Posterior vena cava (tissue), 2 donors: ENCODE measurements at regions not wholly inside any gene's neighbourhood (a gene's known extent, or its start where the extent isn't known, plus 50 kb on each side); places are given as distances from the start of the nearest gene placed in this dataset.

ENCODE experiments used
- DNase-seq: peaks from one replicate; pipeline ENCODE4 v3.0.0-alpha.2; 2020; ENCODE audit warnings: low spot score
- intact Hi-C, 2 donors: fragments of 100-400 bp; cut with DNase I; formaldehyde crosslinking; loops; one replicate each; pipeline versions ENCODE4 v1.14.1 to v1.14.2; 2022 to 2023
- donor health status: DM: yes; HTN: yes; CAD: no.
- donor health status: DM: yes; HTN: yes; CAD: no.

GRCh38 chr9:87322840-87323635, 174.6 kb upstream of the DAPK1 start:
- intact Hi-C loops: loop anchor here (5.0 to 10.0 kb wide), 3 partner anchors 376 to 888 kb away; partner anchors contain the start of gene GAS1 (in 1 of the 2)
- no peak for DNase-seq

- DNase-seq: no peak
- intact Hi-C loops: loop anchor here (5.0 to 10.0 kb wide), 3 partner anchors 377 to 889 kb away; partner anchors contain the start of gene GAS1 (in 1 of the 2)
Observed at GRCh38 chr9:87323928-87324327, 173.7 kb upstream of the DAPK1 start.

GRCh38 chr9:87324613-87325194, 173.0 kb upstream of the DAPK1 start:
- no peak for DNase-seq
- intact Hi-C loops: loop anchor here (5.0 to 10.0 kb wide), 3 partner anchors 377 to 890 kb away; partner anchors contain the start of gene GAS1 (in 1 of the 2)

- intact Hi-C loops: loop anchor here (5.0 to 10.0 kb wide), 2 partner anchors 840 to 893 kb away; no protein-coding TSS in a partner anchor
- DNase-seq: no peak
Observed at GRCh38 chr9:87327575-87328125, 170.0 kb upstream of the DAPK1 start.

GRCh38 chr9:87333802-87334201, 163.9 kb upstream of the DAPK1 start:
- no peak for DNase-seq
- intact Hi-C loops: no loop called here

DNA sequence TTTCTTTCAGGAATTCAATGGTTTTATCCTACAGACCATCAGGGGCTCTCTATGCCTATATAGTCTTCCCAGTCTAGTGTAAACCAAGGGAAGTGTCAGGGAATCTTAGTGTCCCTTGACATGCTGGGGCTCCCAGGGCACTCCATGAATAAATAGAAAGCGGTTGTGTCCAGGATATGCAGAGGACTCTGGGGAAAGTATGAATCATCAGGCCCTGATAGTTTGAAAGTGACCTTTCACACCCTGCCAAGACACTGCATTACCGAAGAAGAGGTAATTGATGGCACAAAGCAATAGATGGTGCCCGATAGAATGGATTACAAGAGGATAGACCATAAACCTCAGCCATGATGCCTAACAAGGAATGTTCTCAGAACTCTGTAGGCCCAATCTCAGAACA, 163.3 kb upstream of the DAPK1 start:
- DNase-seq: no peak
- intact Hi-C loops: no loop called here

DNA sequence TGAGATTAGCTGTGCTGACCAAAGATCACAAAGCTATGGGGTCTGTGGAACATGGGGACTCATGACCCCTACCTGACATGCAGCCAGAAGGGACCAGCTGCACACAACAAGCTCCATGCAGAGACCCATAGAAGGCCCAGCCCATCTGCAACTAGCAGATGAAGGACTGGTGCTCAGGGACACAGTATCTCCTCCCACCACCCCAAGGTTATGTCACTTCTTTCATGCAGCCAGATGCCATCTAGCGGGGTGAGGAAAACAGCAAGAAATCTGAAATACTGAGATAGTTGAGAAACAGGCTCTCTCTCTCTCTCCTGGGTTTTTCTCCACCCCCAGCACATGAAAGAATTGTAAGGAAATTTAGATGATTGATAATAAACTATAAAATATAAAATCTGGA, 161.3 kb upstream of the DAPK1 start:
- DNase-seq: no peak
- intact Hi-C loops: loop anchor here (5.0 kb wide), 1 partner anchor 326 kb away; no protein-coding TSS in a partner anchor

DNA sequence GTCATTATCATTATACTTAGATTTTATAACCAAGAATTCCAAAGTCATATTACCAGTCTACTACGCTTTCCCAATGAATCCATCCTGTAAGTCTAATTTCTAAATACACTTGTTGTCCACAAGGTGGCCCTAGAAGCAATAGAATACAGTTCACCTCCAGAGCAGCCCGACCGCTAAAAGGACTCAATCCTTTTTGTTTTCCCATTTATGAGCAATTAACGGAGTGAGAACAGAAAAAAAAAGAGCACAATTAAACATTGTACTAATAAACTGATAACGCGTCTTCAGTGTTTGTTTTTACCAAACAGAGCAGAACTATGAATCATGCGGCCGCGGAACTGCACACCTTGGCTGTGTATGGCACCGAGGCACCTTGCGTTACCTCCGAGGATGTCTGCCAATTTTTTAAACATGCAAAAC, 160.7 kb upstream of the DAPK1 start:
- intact Hi-C loops: loop anchor here (5.0 kb wide), 1 partner anchor 325 kb away; no protein-coding TSS in a partner anchor
- DNase-seq: no peak

DNA sequence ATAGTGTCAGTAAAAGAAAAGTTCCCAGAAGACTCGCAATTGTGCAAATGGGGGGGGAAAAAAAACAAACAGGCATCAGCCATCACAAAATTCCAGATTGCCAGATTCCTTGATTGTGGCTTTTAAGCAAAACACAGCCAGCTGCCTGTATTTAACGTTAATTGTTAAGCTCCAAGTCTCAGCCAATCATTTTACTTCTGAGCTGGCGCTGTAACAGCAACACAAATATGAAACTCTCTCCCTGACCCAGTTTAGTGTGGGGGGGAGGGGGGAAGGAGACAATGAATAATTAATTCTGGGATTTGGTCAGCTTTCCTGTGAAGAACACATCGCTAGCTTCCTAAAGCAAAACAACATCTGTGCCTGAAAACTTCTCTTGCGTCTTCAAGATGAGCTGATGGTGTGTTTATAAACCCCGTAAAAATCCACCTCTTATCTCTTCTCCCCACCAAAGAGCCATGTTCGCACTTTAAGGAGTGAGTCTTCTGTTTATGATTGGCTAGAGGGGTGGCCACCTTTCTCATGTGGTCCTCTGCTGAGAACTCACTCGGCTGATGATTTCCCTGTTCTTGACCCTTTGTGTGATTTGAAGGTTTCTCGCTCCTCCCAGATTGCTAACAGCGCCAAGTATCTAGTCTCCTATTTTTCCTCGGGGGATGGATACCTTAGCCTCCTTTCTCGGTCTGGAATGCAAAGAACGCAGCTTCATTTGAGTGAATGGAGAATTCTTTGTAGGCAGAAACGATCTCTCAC, 160.2 kb upstream of the DAPK1 start:
- intact Hi-C loops: loop anchor here (5.0 kb wide), 1 partner anchor 325 kb away; no protein-coding TSS in a partner anchor
- no peak for DNase-seq

- intact Hi-C loops: loop anchor here (5.0 kb wide), 1 partner anchor 324 kb away; no protein-coding TSS in a partner anchor
Observed at GRCh38 chr9:87338088-87338989, 159.3 kb upstream of the DAPK1 start.

GRCh38 chr9:87340391-87340790, 157.3 kb upstream of the DAPK1 start:
- no peak for DNase-seq
- intact Hi-C loops: loop anchor here in 1 of 2 donors (10.0 kb wide), 1 partner anchor 154 kb away; the partner anchor contains the start of gene DAPK1

More at GRCh38 chr9:87338088-87338989, 159.3 kb upstream of the DAPK1 start:
- DNase-seq: no peak

- DNase-seq: peak; percentile 82
- intact Hi-C loops: loop anchor here in 1 of 2 donors (10.0 kb wide), 1 partner anchor 152 kb away; the partner anchor contains the start of gene DAPK1
Observed at GRCh38 chr9:87342743-87343142, 154.9 kb upstream of the DAPK1 start.

GRCh38 chr9:87343816-87344430, 153.7 kb upstream of the DAPK1 start:
- no peak for DNase-seq
- intact Hi-C loops: loop anchor here in 1 of 2 donors (10.0 kb wide), 1 partner anchor 151 kb away; the partner anchor contains the start of gene DAPK1

DNA sequence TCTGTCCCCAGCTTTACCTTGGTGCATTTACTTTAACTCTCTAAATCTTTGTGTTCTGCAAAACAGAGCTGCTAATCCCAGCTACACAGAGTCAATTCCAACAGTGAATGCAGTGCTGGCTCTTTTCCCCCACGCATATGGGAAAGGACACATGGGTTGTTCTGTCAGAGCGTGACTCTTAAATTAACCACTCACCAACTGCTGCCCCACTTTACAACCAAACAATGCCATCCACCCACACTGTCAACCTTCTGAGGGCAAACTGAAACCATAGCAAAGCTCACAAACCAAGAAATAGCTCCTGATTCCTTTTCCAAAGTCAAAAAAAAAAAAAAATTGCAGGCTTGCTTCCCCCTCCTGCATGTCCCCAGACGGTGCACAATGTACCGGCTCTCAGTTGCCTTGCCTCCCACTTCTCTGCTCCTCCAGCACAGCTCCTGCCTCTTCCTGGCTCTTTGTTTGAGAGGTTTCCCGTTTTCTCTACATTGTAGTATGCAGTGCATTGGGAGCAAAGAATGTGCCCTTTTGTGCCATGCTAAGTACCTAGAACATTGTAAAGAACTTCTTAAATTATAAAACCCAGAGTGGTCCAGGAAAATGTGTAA, 151.5 kb upstream of the DAPK1 start:
- DNase-seq: no peak
- intact Hi-C loops: loop anchor here in 1 of 2 donors (10.0 kb wide), 1 partner anchor 149 kb away; the partner anchor contains the start of gene DAPK1

GRCh38 chr9:87350915-87351314, 146.8 kb upstream of the DAPK1 start:
- no peak for DNase-seq

DNA sequence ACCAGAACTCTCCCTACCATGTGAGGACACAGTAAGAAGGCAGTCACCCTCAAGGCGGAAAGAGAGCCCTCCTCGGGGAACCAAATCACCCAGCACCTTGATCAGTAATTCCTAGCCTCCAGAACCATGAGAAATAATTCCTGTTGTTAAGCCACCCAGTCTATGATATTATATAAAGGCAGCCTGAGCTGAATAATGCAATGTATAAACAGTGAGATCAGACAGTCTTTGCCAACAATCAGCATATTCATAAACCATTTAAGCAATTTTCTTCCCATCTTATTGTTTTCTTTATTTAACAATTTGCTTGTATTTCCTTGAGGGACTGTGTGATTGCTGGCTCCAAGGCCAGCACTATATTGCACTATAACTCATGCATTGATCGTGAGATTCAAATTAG, 144.4 kb upstream of the DAPK1 start:
- intact Hi-C loops: loop anchor here in 1 of 2 donors (5.0 kb wide), 1 partner anchor 1704 kb away; no protein-coding TSS in a partner anchor

More at GRCh38 chr9:87350915-87351314, 146.8 kb upstream of the DAPK1 start:
- intact Hi-C loops: loop anchor here in 1 of 2 donors (5.0 kb wide), 1 partner anchor 1706 kb away; no protein-coding TSS in a partner anchor

DNA sequence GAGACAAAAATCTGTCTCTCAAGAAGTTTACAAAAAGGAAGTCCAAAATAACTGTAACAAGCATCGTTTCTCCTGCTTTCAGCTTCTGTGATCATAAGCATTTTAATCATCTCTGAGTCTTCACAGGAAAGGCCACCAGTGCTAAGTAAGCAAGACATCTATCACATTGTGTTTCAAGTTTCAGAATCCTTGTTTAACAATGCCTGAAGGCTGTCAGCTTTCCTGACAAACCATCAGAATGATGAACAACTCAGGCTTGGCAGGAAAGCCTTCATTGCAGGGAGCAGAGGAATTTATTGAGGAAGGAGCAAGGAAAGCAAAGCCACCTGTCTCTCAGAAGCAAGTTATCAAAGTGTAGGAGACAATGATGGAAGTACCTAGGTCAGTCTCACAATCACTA, 143.5 kb upstream of the DAPK1 start:
- DNase-seq: no peak
- intact Hi-C loops: loop anchor here in 1 of 2 donors (5.0 kb wide), 1 partner anchor 1703 kb away; no protein-coding TSS in a partner anchor

More for the DNA sequence above, 144.4 kb upstream of the DAPK1 start:
- no peak for DNase-seq
